H9 (cell line): ENCODE measurements at regions not wholly inside any gene's neighbourhood (a gene's known extent, or its start where the extent isn't known, plus 50 kb on each side); places are given as distances from the start of the nearest gene placed in this dataset.

Experiments
- DNase-seq: peaks from one replicate; pipeline ENCODE4 v3.0.0-alpha.2; 2017
- H2AFZ ChIP-seq: one replicate; pipeline ENCODE4 v1.6.1; 2013; ENCODE audit warnings: mild to moderate bottlenecking, low read length, control low read depth, moderate library complexity
- H2AK5ac ChIP-seq: 2 replicates; pipeline ENCODE4 v1.6.1; 2013; ENCODE audit warnings: low read length, control low read depth, mixed read lengths; ENCODE audit not compliant: insufficient read length
- H2BK120ac ChIP-seq: one replicate; pipeline ENCODE4 v1.6.1; 2013; ENCODE audit warnings: low read depth, mild to moderate bottlenecking, low read length, control low read depth, inconsistent platforms; ENCODE audit not compliant: poor library complexity, severe bottlenecking
- H2BK12ac ChIP-seq: 2 replicates; pipeline ENCODE4 v1.6.1; 2013; ENCODE audit warnings: low read length, control low read depth, mixed read lengths, low read depth; ENCODE audit not compliant: insufficient read length
- H2BK15ac ChIP-seq: 2 replicates; pipeline ENCODE4 v1.6.1; 2013; ENCODE audit warnings: low read depth, low read length, control low read depth
- H2BK20ac ChIP-seq: one replicate; pipeline ENCODE4 v1.6.1; 2013; ENCODE audit warnings: low read depth, mild to moderate bottlenecking, low read length, control low read depth, inconsistent platforms; ENCODE audit not compliant: poor library complexity, severe bottlenecking
- H2BK5ac ChIP-seq: 2 replicates; pipeline ENCODE4 v1.6.1; 2013; ENCODE audit warnings: low read length, control low read depth, mixed read lengths; ENCODE audit not compliant: insufficient read length
- H3K14ac ChIP-seq: 2 replicates; pipeline ENCODE4 v1.6.1; 2013; ENCODE audit warnings: low read length, control low read depth; ENCODE audit not compliant: insufficient read depth
- H3K18ac ChIP-seq: 2 replicates; pipeline ENCODE4 v1.6.1; 2013; ENCODE audit warnings: low read depth, mild to moderate bottlenecking, mixed read lengths, low read length, control low read depth; ENCODE audit not compliant: insufficient read length
- H3K23ac ChIP-seq: 2 replicates; pipeline ENCODE4 v1.6.1; 2013; ENCODE audit warnings: low read length, control low read depth, mixed read lengths, low read depth; ENCODE audit not compliant: insufficient read length
- H3K23me2 ChIP-seq: 2 replicates; pipeline ENCODE4 v1.6.1; 2013; ENCODE audit warnings: low read depth, mild to moderate bottlenecking, mixed read lengths, low read length, control low read depth; ENCODE audit not compliant: insufficient read length, poor library complexity, severe bottlenecking
- H3K27ac ChIP-seq: 2 replicates; pipeline ENCODE4 v1.5.1; 2013; ENCODE audit warnings: low read length, control low read depth, mixed read lengths, low read depth; ENCODE audit not compliant: insufficient read length
- H3K27me3 ChIP-seq: 2 replicates; pipeline ENCODE4 v1.6.1; 2013; ENCODE audit warnings: low read length, control low read depth, inconsistent platforms; ENCODE audit not compliant: insufficient read depth
- H3K4ac ChIP-seq: 2 replicates; pipeline ENCODE4 v1.6.1; 2013; ENCODE audit warnings: low read depth, mild to moderate bottlenecking, control low read depth, inconsistent platforms, low read length, moderate library complexity
- H3K4me1 ChIP-seq: 2 replicates; pipeline ENCODE4 v1.6.1; 2013; ENCODE audit warnings: low read length, control low read depth, inconsistent platforms; ENCODE audit not compliant: insufficient read depth
- H3K4me2 ChIP-seq: 2 replicates; pipeline ENCODE4 v1.6.1; 2013; ENCODE audit warnings: low read length, control low read depth, mixed read lengths; ENCODE audit not compliant: insufficient read length, insufficient read depth
- H3K56ac ChIP-seq: 2 replicates; pipeline ENCODE4 v1.6.1; 2013; ENCODE audit warnings: low read depth, mild to moderate bottlenecking, mixed read lengths, low read length, control low read depth; ENCODE audit not compliant: insufficient read length
- H3K79me1 ChIP-seq: 2 replicates; pipeline ENCODE4 v1.6.1; 2013; ENCODE audit warnings: low read depth, mild to moderate bottlenecking, moderate library complexity, low read length, control low read depth, inconsistent platforms; ENCODE audit not compliant: insufficient read depth, poor library complexity, severe bottlenecking
- H3K79me2 ChIP-seq: 2 replicates; pipeline ENCODE4 v1.6.1; 2013; ENCODE audit warnings: low read length, control low read depth, inconsistent platforms; ENCODE audit not compliant: insufficient read depth
- H3K9ac ChIP-seq: 2 replicates; pipeline ENCODE4 v1.6.1; 2013; ENCODE audit warnings: low read length, control low read depth, mixed read lengths; ENCODE audit not compliant: insufficient read length; ENCODE audit errors: extremely low read depth
- H3K9me3 ChIP-seq: one replicate; pipeline ENCODE4 v1.6.1; 2013; ENCODE audit warnings: low read depth, low read length, inconsistent platforms; ENCODE audit not compliant: control insufficient read depth
- H3T11ph ChIP-seq: one replicate; pipeline ENCODE4 v1.6.1; 2013; ENCODE audit warnings: mild to moderate bottlenecking, low read length, control low read depth, inconsistent platforms
- H4K20me1 ChIP-seq: one replicate; pipeline ENCODE4 v1.6.1; 2013; ENCODE audit not compliant: control insufficient read depth, insufficient read length, insufficient read depth
- H4K5ac ChIP-seq: 2 replicates; pipeline ENCODE4 v1.6.1; 2013; ENCODE audit warnings: low read depth, mild to moderate bottlenecking, mixed read lengths, low read length, control low read depth; ENCODE audit not compliant: insufficient read length
- H4K8ac ChIP-seq: replicated peaks from 2 replicates; pipeline ENCODE4 v1.6.1; 2013; ENCODE audit warnings: low read length, control low read depth, mixed read lengths, low read depth; ENCODE audit not compliant: insufficient read length
- H4K91ac ChIP-seq: 2 replicates; pipeline ENCODE4 v1.6.1; 2013; ENCODE audit warnings: low read depth, mild to moderate bottlenecking, moderate library complexity, mixed read lengths, low read length, control low read depth; ENCODE audit not compliant: insufficient read length
- H3K27ac Mint-ChIP-seq, 3 experiments: 2 replicates in 2 of 3; 3 replicates in 1 of 3; pipeline ENCODE4 v1.8.0; 2020 to 2021; ENCODE audit warnings: mixed read lengths in 3 of 3, mild to moderate bottlenecking in 1 of 3, moderate library complexity in 1 of 3
- H3K27me3 Mint-ChIP-seq: 2 replicates; pipeline ENCODE4 v1.8.0; 2021; ENCODE audit warnings: low read depth, mild to moderate bottlenecking, moderate library complexity, mixed read lengths
- H3K36me3 Mint-ChIP-seq, 3 experiments: 2 replicates in 2 of 3; 3 replicates in 1 of 3; pipeline ENCODE4 v1.8.0; 2020 to 2021; ENCODE audit warnings: low read depth in 3 of 3, mixed read lengths in 3 of 3; ENCODE audit not compliant: insufficient read depth in 1 of 3
- H3K4me1 Mint-ChIP-seq, 2 experiments: 2 replicates each; pipeline ENCODE4 v1.8.0; 2020; ENCODE audit warnings: mixed read lengths in 2 of 2
- H3K4me3 Mint-ChIP-seq, 2 experiments: 2 replicates in 1 of 2; 3 replicates in 1 of 2; pipeline ENCODE4 v1.8.0; 2020 to 2021; ENCODE audit warnings: mild to moderate bottlenecking in 2 of 2, mixed read lengths in 2 of 2, moderate library complexity in 1 of 2
- H3K9me3 Mint-ChIP-seq, 2 experiments: 2 replicates in 1 of 2; 3 replicates in 1 of 2; pipeline ENCODE4 v1.8.0; 2020; ENCODE audit warnings: mild to moderate bottlenecking in 2 of 2, mixed read lengths in 2 of 2, moderate library complexity in 1 of 2
- WGBS: extraction: QIAGEN DNeasy Blood & Tissue Kit; methylation state at CpG from one replicate; pipeline ENCODE4 v1.1.7; 2013; ENCODE audit warnings: missing lambda C conversion rate, low lambda C conversion rate, mixed read lengths; ENCODE audit not compliant: insufficient read length; ENCODE audit errors: extremely low coverage; 5-methylcytosine and 5-hydroxymethylcytosine counted together
- TF ChIP-seq, protein P1 (sequence below): fragments of 200-600 bp; sonication (generic); conservative IDR thresholded peaks from 3 replicates; pipeline ENCODE4 v1.8.0; 2021; ENCODE audit warnings: antibody characterized with exemption, mild to moderate bottlenecking

DNA sequence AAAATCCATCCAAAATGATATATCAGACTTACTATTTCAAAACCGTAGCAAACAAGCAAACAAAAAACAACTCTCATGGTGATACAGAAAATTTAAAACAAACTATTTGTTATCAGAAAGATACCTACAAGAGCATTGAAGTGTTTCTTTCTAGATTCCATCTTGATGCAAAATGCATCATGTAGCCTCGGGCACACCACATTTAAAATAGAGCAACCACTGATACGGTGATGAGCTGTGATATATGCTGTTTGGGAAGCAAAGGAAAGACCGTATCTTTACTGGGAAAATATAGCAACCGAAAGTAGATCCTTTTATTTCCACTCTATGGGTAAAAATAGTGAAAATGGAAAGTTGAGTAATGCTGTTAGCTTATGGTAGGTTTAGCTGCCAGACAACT lies 892.0 kb downstream of the GATA3 start:
- Mint-ChIP-seq H3K27ac (no peak overlapping the region), H3K36me3 (no peaks in the 10 kb centered on the region), H3K4me3 (no peak overlapping the region), H3K27me3 (no peaks in the 10 kb centered on the region), H3K9me3 (peaks cover 2 to 3% of the 10 kb centered on the region in 2 experiments; a peak in 2 of 5 replicates), H3K4me1 (no peaks in the 10 kb centered on the region)
- no peak overlapping the region for H3K4ac ChIP-seq
- no peak overlapping the region for H3K4me2 ChIP-seq
- H3K23ac ChIP-seq, result no peak overlapping the region
- no peaks in the 10 kb centered on the region for H3K4me1 ChIP-seq
- H2BK20ac ChIP-seq, result no peak overlapping the region
- H2BK120ac ChIP-seq, result no peak overlapping the region
- H3K27ac ChIP-seq, result no peak overlapping the region
- H3K18ac ChIP-seq, result no peak overlapping the region
- H2BK5ac ChIP-seq, result no peak overlapping the region
- H2AK5ac ChIP-seq, result no peak overlapping the region
- no peak overlapping the region for H2AFZ ChIP-seq
- no peaks in the 10 kb centered on the region for H4K20me1 ChIP-seq
- H4K5ac ChIP-seq, result no peak overlapping the region
- no peak overlapping the region for H3K14ac ChIP-seq
- H3K27me3 ChIP-seq, result no peaks in the 10 kb centered on the region
- H3K9ac ChIP-seq, result no peak overlapping the region
- TF ChIP-seq, protein P1, sequence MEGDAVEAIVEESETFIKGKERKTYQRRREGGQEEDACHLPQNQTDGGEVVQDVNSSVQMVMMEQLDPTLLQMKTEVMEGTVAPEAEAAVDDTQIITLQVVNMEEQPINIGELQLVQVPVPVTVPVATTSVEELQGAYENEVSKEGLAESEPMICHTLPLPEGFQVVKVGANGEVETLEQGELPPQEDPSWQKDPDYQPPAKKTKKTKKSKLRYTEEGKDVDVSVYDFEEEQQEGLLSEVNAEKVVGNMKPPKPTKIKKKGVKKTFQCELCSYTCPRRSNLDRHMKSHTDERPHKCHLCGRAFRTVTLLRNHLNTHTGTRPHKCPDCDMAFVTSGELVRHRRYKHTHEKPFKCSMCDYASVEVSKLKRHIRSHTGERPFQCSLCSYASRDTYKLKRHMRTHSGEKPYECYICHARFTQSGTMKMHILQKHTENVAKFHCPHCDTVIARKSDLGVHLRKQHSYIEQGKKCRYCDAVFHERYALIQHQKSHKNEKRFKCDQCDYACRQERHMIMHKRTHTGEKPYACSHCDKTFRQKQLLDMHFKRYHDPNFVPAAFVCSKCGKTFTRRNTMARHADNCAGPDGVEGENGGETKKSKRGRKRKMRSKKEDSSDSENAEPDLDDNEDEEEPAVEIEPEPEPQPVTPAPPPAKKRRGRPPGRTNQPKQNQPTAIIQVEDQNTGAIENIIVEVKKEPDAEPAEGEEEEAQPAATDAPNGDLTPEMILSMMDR, result no peak
- no peaks in the 10 kb centered on the region for H3K9me3 ChIP-seq
- no peak for DNase-seq
- no peaks in the 10 kb centered on the region for H3K79me1 ChIP-seq
- no CpG with 5 or more reads among the region's 5 CpGs for WGBS
- no peak overlapping the region for H4K91ac ChIP-seq
- no peaks in the 10 kb centered on the region for H3K23me2 ChIP-seq
- no peaks in the 10 kb centered on the region for H3K79me2 ChIP-seq
- no peak overlapping the region for H2BK12ac ChIP-seq
- no peak overlapping the region for H3T11ph ChIP-seq
- H4K8ac ChIP-seq, result no peak overlapping the region
- no peak overlapping the region for H2BK15ac ChIP-seq
- no peak overlapping the region for H3K56ac ChIP-seq
